ENCODE measurements at regions not wholly inside any gene's neighbourhood (a gene's known extent, or its start where the extent isn't known, plus 50 kb on each side); places are given as distances from the start of the nearest gene placed in this dataset.

DNA sequence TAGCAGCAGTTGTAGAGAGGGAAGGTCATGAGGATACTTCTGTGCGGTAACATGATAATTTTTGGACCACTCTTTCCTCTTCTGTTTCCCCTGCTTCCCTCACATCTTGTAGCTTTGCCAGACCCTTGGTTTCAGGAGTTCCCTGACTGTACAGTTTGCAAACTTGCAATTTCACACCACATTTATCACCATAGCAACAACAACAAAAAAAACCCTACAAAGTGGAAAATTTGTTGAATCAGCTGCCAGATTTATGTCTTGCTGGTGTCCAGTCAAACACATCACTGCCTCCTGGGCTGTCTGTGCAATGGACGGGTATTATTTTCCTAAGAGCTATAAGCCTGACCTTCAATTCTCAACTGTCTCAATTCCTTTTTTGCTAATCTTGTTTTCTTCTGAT, 751.6 kb downstream of the TLR4 start:
- no peak for TF ChIP-seq POLR2AphosphoS5 (IDR thresholded peaks at IDR 0.05; ENCODE audit: low read depth, low read length)
- TF ChIP-seq, protein P1, sequence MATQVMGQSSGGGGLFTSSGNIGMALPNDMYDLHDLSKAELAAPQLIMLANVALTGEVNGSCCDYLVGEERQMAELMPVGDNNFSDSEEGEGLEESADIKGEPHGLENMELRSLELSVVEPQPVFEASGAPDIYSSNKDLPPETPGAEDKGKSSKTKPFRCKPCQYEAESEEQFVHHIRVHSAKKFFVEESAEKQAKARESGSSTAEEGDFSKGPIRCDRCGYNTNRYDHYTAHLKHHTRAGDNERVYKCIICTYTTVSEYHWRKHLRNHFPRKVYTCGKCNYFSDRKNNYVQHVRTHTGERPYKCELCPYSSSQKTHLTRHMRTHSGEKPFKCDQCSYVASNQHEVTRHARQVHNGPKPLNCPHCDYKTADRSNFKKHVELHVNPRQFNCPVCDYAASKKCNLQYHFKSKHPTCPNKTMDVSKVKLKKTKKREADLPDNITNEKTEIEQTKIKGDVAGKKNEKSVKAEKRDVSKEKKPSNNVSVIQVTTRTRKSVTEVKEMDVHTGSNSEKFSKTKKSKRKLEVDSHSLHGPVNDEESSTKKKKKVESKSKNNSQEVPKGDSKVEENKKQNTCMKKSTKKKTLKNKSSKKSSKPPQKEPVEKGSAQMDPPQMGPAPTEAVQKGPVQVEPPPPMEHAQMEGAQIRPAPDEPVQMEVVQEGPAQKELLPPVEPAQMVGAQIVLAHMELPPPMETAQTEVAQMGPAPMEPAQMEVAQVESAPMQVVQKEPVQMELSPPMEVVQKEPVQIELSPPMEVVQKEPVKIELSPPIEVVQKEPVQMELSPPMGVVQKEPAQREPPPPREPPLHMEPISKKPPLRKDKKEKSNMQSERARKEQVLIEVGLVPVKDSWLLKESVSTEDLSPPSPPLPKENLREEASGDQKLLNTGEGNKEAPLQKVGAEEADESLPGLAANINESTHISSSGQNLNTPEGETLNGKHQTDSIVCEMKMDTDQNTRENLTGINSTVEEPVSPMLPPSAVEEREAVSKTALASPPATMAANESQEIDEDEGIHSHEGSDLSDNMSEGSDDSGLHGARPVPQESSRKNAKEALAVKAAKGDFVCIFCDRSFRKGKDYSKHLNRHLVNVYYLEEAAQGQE (IDR thresholded peaks at IDR 0.05; ENCODE audit: insufficient read depth in 1 of 2, low read depth in 2 of 2, low read length in 2 of 2) = no peak
